K562 (cell line): ENCODE measurements at regions not wholly inside any gene's neighbourhood (a gene's known extent, or its start where the extent isn't known, plus 50 kb on each side); places are given as distances from the start of the nearest gene placed in this dataset.
"Not testable (repeated sequence)": the region's sequence is repeated elsewhere in the genome, so short reads cannot be mapped to it uniquely, and the experiment has no call there.

Source experiments
- BRF2 ChIP-seq: IDR thresholded peaks from 3 replicates; pipeline ENCODE4 v1.6.1; 2011; ENCODE audit warnings: borderline replicate concordance, mild to moderate bottlenecking; ENCODE audit not compliant: insufficient read length, insufficient read depth
- CREB1 ChIP-seq, 2 experiments: sonication (generic) in 1 of 2; formaldehyde crosslinking in 1 of 2; IDR thresholded peaks; 2 replicates each; pipeline versions ENCODE4 v1.6.1 to v1.8.0; 2012 to 2022; ENCODE audit warnings: inconsistent platforms in 1 of 2, mild to moderate bottlenecking in 1 of 2, missing genetic modification reagents in 1 of 2, moderate library complexity in 1 of 2
- CTCF ChIP-seq, 3 experiments: IDR thresholded peaks in 2 of 3; conservative IDR thresholded peaks in 1 of 3; 2 replicates each; pipeline ENCODE4 v1.5.1; 2011 to 2012; ENCODE audit warnings: low read length in 3 of 3, mild to moderate bottlenecking in 3 of 3, control low read depth in 2 of 3, improper control_type of control experiment in 1 of 3, inconsistent platforms in 1 of 3, low read depth in 1 of 3, mixed read lengths in 1 of 3, moderate library complexity in 1 of 3; ENCODE audit not compliant: insufficient read depth in 2 of 3
- E2F5 ChIP-seq: sonication (generic); formaldehyde crosslinking; IDR thresholded peaks from 2 replicates; pipeline ENCODE4 v1.8.0; 2022; ENCODE audit warnings: mild to moderate bottlenecking, missing genetic modification reagents
- ETS1 ChIP-seq: conservative IDR thresholded peaks from 2 replicates; pipeline ENCODE4 v1.6.1; 2011; ENCODE audit warnings: low read depth, mild to moderate bottlenecking, low read length; ENCODE audit not compliant: control insufficient read depth
- EWSR1 ChIP-seq: fragments of 450-650 bp; IDR thresholded peaks from 2 replicates; pipeline ENCODE4 v1.6.1; 2018; ENCODE audit warnings: borderline replicate concordance, mild to moderate bottlenecking, low read depth, moderate library complexity; ENCODE audit not compliant: partially characterized antibody
- FOXK2 ChIP-seq, 2 experiments: fragments of 450-650 bp; IDR thresholded peaks in 1 of 2; conservative IDR thresholded peaks in 1 of 2; 2 replicates each; pipeline ENCODE4 v1.6.1; 2016; ENCODE audit warnings: low read depth in 2 of 2, mild to moderate bottlenecking in 1 of 2
- POLR2AphosphoS5 ChIP-seq: IDR thresholded peaks from 2 replicates; pipeline ENCODE4 v1.6.1; 2011; ENCODE audit warnings: mild to moderate bottlenecking, low read depth, low read length, moderate library complexity; ENCODE audit not compliant: control insufficient read depth, insufficient read depth
- TEAD1 ChIP-seq, 2 experiments: fragments of 450-650 bp in 1 of 2; sonication (generic) in 1 of 2; formaldehyde crosslinking; IDR thresholded peaks; 2 replicates each; pipeline versions ENCODE4 v1.4.0 to v1.8.0; 2020 to 2022; ENCODE audit warnings: mild to moderate bottlenecking in 2 of 2, missing genetic modification reagents in 1 of 2
- YBX1 ChIP-seq: fragments of 450-650 bp; IDR thresholded peaks from 2 replicates; pipeline ENCODE4 v1.7.1; 2016; ENCODE audit warnings: mild to moderate bottlenecking
- ZNF324 ChIP-seq: fragments of 250-450 bp; sonication (Bioruptor Pico); IDR thresholded peaks from 2 replicates; pipeline ENCODE4 v1.4.0; 2020; ENCODE audit warnings: mild to moderate bottlenecking

GRCh38 chr14:105921781-105922180, 395.4 kb downstream of the TMEM121 start:
- TF ChIP-seq BRF2; CREB1 (IDR thresholded peaks at IDR 0.05); CREB1 (CRISPR knock-in tag; IDR thresholded peaks at IDR 0.05); ZNF324; CTCF (IDR thresholded peaks at IDR 0.05 in 2 of 3, conservative IDR thresholded peaks at IDR 0.05 in 1 of 3; ENCODE audit: insufficient read depth in 2 of 3, low read depth in 1 of 3, low read length in 3 of 3); TEAD1 (CRISPR knock-in tag; IDR thresholded peaks at IDR 0.05); EWSR1; FOXK2 (conservative IDR thresholded peaks at IDR 0.05 in 1 of 2, IDR thresholded peaks at IDR 0.05 in 1 of 2; ENCODE audit: low read depth in 2 of 2); E2F5 (CRISPR knock-in tag); ETS1; YBX1; POLR2AphosphoS5: not testable (repeated sequence)
